Panc1 (cell line): ENCODE measurements at regions not wholly inside any gene's neighbourhood (a gene's known extent, or its start where the extent isn't known, plus 50 kb on each side); places are given as distances from the start of the nearest gene placed in this dataset.

Experiments
- CTCF ChIP-seq: fragments of 450-650 bp; IDR thresholded peaks from 2 replicates; pipeline ENCODE4 v1.5.1; 2017; ENCODE audit warnings: mild to moderate bottlenecking
- POLR2AphosphoS5 ChIP-seq: IDR thresholded peaks from 2 replicates; pipeline ENCODE4 v1.6.1; 2012; ENCODE audit warnings: mild to moderate bottlenecking, low read depth, low read length, moderate library complexity
- SIN3A ChIP-seq: IDR thresholded peaks from 2 replicates; pipeline ENCODE4 v1.6.1; 2012; ENCODE audit warnings: low read depth, mild to moderate bottlenecking, low read length, moderate library complexity, borderline replicate concordance; ENCODE audit not compliant: insufficient read depth

DNA sequence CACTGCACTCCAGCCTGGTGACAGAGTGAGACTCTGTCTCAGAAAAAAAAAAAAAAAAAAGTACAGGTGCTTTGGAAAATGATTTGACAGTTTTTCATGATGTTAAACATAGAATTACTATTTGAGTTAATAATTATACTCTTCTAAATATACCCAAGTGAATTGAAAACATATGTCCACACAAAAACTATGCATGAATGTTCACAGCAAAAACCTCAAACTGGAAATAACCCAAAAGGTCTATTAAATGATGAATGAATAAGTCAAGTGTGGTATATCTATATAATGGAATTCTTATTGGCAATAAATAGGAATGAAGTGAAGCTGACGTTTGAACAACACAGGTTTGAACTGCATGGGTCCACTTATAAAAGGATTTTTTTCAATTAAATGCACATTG is 207.2 kb upstream of the DAB2 start:
- TF ChIP-seq POLR2AphosphoS5 (no peak), CTCF (no peak), SIN3A (no peak)
